Cardiac muscle cell (in vitro differentiated cells and primary cell): ENCODE measurements at regions not wholly inside any gene's neighbourhood (a gene's known extent, or its start where the extent isn't known, plus 50 kb on each side); places are given as distances from the start of the nearest gene placed in this dataset.

Source experiments
- DNase-seq, 2 donors: peaks; one replicate each; pipeline versions ENCODE4 v3.0.0 to v3.0.0-alpha.2; 2010 to 2017; ENCODE audit warnings: low read depth in 1 of 2, low spot score in 1 of 2
- H3K27ac ChIP-seq: fragments of 200-600 bp; sonication (generic); 2 replicates; pipeline ENCODE4 v1.5.1; 2016
- H3K27me3 ChIP-seq: fragments of 200-600 bp; sonication (generic); 2 replicates; pipeline ENCODE4 v1.6.0; 2016; ENCODE audit warnings: control low read depth
- H3K36me3 ChIP-seq: fragments of 200-600 bp; sonication (generic); 2 replicates; pipeline ENCODE4 v1.5.1; 2016; ENCODE audit warnings: control low read depth
- H3K4me1 ChIP-seq: fragments of 200-600 bp; sonication (generic); 2 replicates; pipeline ENCODE4 v1.8.1; 2017; ENCODE audit warnings: low read depth, mild to moderate bottlenecking, mixed run types
- H3K4me3 ChIP-seq: fragments of 200-600 bp; sonication (generic); 2 replicates; pipeline ENCODE4 v1.5.1; 2016; ENCODE audit warnings: mild to moderate bottlenecking
- H3K9me3 ChIP-seq: fragments of 200-600 bp; sonication (generic); 2 replicates; pipeline ENCODE4 v1.5.1; 2017; ENCODE audit warnings: low read depth, mild to moderate bottlenecking, control low read depth
- CTCF ChIP-seq: IDR thresholded peaks from 2 replicates; pipeline ENCODE4 v1.5.1; 2012; ENCODE audit warnings: low read depth, mild to moderate bottlenecking, low read length

GRCh38 chr17:77424585-77425344 lies 284.0 kb downstream of the SEC14L1 start:
- Histone ChIP-seq H3K36me3 (no peaks in the 10 kb centered on the region), H3K9me3 (no peaks in the 10 kb centered on the region), H3K4me1 (peaks cover 32% of the 10 kb centered on the region), H3K27me3 (no peaks in the 10 kb centered on the region), H3K4me3 (no peak overlapping the region), H3K27ac (peak overlapping the region; percentile 49)
- no peak for TF ChIP-seq CTCF
- DNase-seq, result peak; percentile 80 to 99

- no peak for DNase-seq
- H3K27me3 ChIP-seq, result no peaks in the 10 kb centered on the region
- no peaks in the 10 kb centered on the region for H3K9me3 ChIP-seq
- H3K27ac ChIP-seq, result peak overlapping the region; percentile 49
- no peak for TF ChIP-seq CTCF
- peaks cover 30% of the 10 kb centered on the region for H3K4me1 ChIP-seq
- no peak overlapping the region for H3K4me3 ChIP-seq
- no peaks in the 10 kb centered on the region for H3K36me3 ChIP-seq
Observed at GRCh38 chr17:77425348-77425747, 284.6 kb downstream of the SEC14L1 start.

- Histone ChIP-seq H3K27me3 (no peaks in the 10 kb centered on the region), H3K36me3 (no peaks in the 10 kb centered on the region), H3K4me1 (peaks cover 33% of the 10 kb centered on the region), H3K4me3 (no peak overlapping the region), H3K9me3 (no peaks in the 10 kb centered on the region), H3K27ac (peak overlapping the region; percentile 49)
- DNase-seq, result peak in 1 of 2 donors; percentile 79
- TF ChIP-seq CTCF, result no peak
Observed at GRCh38 chr17:77425791-77426641, 285.2 kb downstream of the SEC14L1 start.

GRCh38 chr17:77426676-77427386 lies 286.1 kb downstream of the SEC14L1 start:
- H3K4me1 ChIP-seq, result peaks cover 26% of the 10 kb centered on the region

More at GRCh38 chr17:77426676-77427386, 286.1 kb downstream of the SEC14L1 start:
- no peak for TF ChIP-seq CTCF
- DNase-seq, result no peak
- no peaks in the 10 kb centered on the region for H3K27me3 ChIP-seq
- no peak overlapping the region for H3K4me3 ChIP-seq
- H3K9me3 ChIP-seq, result no peaks in the 10 kb centered on the region
- no peaks in the 10 kb centered on the region for H3K36me3 ChIP-seq
- H3K27ac ChIP-seq, result peak overlapping the region; percentile 49
